K562 (cell line): ENCODE measurements at regions not wholly inside any gene's neighbourhood (a gene's known extent, or its start where the extent isn't known, plus 50 kb on each side); places are given as distances from the start of the nearest gene placed in this dataset.

Experiments
- ATAC-seq: fragments of 200-7000 bp; cut with Tn5 transposase; 3 replicates; pipeline ENCODE4 v1.9.1; 2020; ENCODE audit warnings: moderate library complexity
- BruUV-seq: library from RNA; stranded (reverse); fragments of 400-500 nt; replicated peaks from 2 replicates; lab custom pipeline; 2021; lab: Mats Ljungman, UMichigan
- CTCF ChIA-PET: fragments of 300-600 bp; formaldehyde crosslinking; extraction: SDS; loops from one replicate; lab custom pipeline; 2021; ENCODE audit warnings: low intra/inter-chr PET ratio; lab: Yijun Ruan, JAX
- POLR2A ChIA-PET: fragments of 300-600, 350-650 bp; sonication (Branson Sonifier 250); formaldehyde crosslinking; extraction: SDS; loops from one replicate; lab custom pipeline; 2021; ENCODE audit warnings: antibody characterized with exemption, inconsistent platforms; lab: Yijun Ruan, JAX
- DNase-seq, 4 experiments: peaks; one replicate each; pipeline versions ENCODE4 v3.0.0 to v3.0.0-alpha.2; 2011 to 2018; ENCODE audit warnings: low spot score in 3 of 4, mixed read lengths in 3 of 4; ENCODE audit errors: extremely low read depth in 1 of 4
- FAIRE-seq: peaks from 2 replicates; lab custom pipeline; 2011; peaks lifted over from hg19 to GRCh38; lab: Jason Lieb, UNC
- H2AFZ ChIP-seq: 2 replicates; pipeline ENCODE4 v1.6.0; 2011; ENCODE audit warnings: low read depth, low read length, control low read depth, inconsistent platforms
- H3K27ac ChIP-seq: fragments of 200-600 bp; 3 replicates; pipeline ENCODE4 v1.8.0; 2011; ENCODE audit warnings: low read depth, mild to moderate bottlenecking, control low read depth, inconsistent platforms, low read length, moderate library complexity, mixed read lengths; ENCODE audit errors: extremely low read depth
- H3K27me3 ChIP-seq, 2 experiments: fragments of 300-600 bp in 1 of 2; 2 replicates in 1 of 2; 3 replicates in 1 of 2; pipeline versions ENCODE4 v1.6.0 to v1.8.0; 2011; ENCODE audit warnings: inconsistent platforms in 2 of 2, low read length in 2 of 2, mild to moderate bottlenecking in 1 of 2, mixed read lengths in 1 of 2, moderate library complexity in 1 of 2; ENCODE audit not compliant: control insufficient read depth in 2 of 2, insufficient read depth in 2 of 2
- H3K36me3 ChIP-seq: fragments of 300-600 bp; 3 replicates; pipeline ENCODE4 v1.8.0; 2011; ENCODE audit warnings: mild to moderate bottlenecking, low read length, inconsistent platforms; ENCODE audit not compliant: control insufficient read depth, insufficient read depth
- H3K4me1 ChIP-seq, 2 experiments: fragments of 200-600 bp in 1 of 2; replicated peaks in 1 of 2; 2 replicates in 1 of 2; 3 replicates in 1 of 2; pipeline versions ENCODE4 v1.5.1 to v1.8.0; 2011; ENCODE audit warnings: inconsistent platforms in 2 of 2, low read length in 2 of 2, mild to moderate bottlenecking in 1 of 2, mixed read lengths in 1 of 2, moderate library complexity in 1 of 2; ENCODE audit not compliant: control insufficient read depth in 2 of 2, insufficient read depth in 2 of 2
- H3K4me2 ChIP-seq: 2 replicates; pipeline ENCODE4 v1.6.1; 2011; ENCODE audit warnings: low read length, control low read depth, inconsistent platforms, mixed read lengths; ENCODE audit not compliant: insufficient read depth
- H3K4me3 ChIP-seq: fragments of 200-600 bp; sonication (generic), shearing (Covaris generic); 2 replicates; pipeline ENCODE4 v1.5.1; 2016; ENCODE audit warnings: control low read depth, inconsistent platforms
- H3K79me2 ChIP-seq: fragments of 200-600 bp; 3 replicates; pipeline ENCODE4 v1.8.0; 2011; ENCODE audit warnings: low read length, inconsistent platforms; ENCODE audit not compliant: control insufficient read depth, insufficient read depth
- H3K9ac ChIP-seq, 2 experiments: 2 replicates each; pipeline versions ENCODE4 v1.6.0 to v1.6.1; 2011; ENCODE audit warnings: low read depth in 2 of 2, low read length in 2 of 2, control low read depth in 1 of 2, inconsistent platforms in 1 of 2, mild to moderate bottlenecking in 1 of 2, mixed read lengths in 1 of 2; ENCODE audit not compliant: insufficient read depth in 1 of 2
- H3K9me1 ChIP-seq: one replicate; pipeline ENCODE4 v1.6.0; 2011; ENCODE audit warnings: inconsistent platforms, mild to moderate bottlenecking, low read length, moderate library complexity; ENCODE audit not compliant: control insufficient read depth, insufficient read depth
- H3K9me3 ChIP-seq: replicated peaks from 2 replicates; pipeline ENCODE4 v1.5.1; 2011; ENCODE audit warnings: low read depth, low read length, inconsistent platforms; ENCODE audit not compliant: control insufficient read depth, insufficient read depth
- H4K20me1 ChIP-seq: replicated peaks from 2 replicates; pipeline ENCODE4 v1.6.1; 2011; ENCODE audit warnings: low read length, inconsistent platforms, mixed read lengths; ENCODE audit not compliant: control insufficient read depth, insufficient read depth
- ATF2 ChIP-seq: sonication (generic); formaldehyde crosslinking; IDR thresholded peaks from 2 replicates; pipeline ENCODE4 v1.8.1; 2022; ENCODE audit warnings: missing genetic modification reagents
- CBFB ChIP-seq: sonication (generic); formaldehyde crosslinking; IDR thresholded peaks from 2 replicates; pipeline ENCODE4 v1.4.0; 2020; ENCODE audit warnings: mild to moderate bottlenecking, missing genetic modification reagents
- DDX20 ChIP-seq: fragments of 450-650 bp; IDR thresholded peaks from 2 replicates; pipeline ENCODE4 v1.6.1; 2016; ENCODE audit warnings: missing genetic modification characterization, low read depth, mild to moderate bottlenecking, missing compliant biosample characterization, moderate library complexity
- ELF2 ChIP-seq: fragments of 250-450 bp; sonication (Bioruptor Pico); IDR thresholded peaks from 2 replicates; pipeline ENCODE4 v1.5.0; 2021; ENCODE audit warnings: mild to moderate bottlenecking
- GATAD2A ChIP-seq: fragments of 450-650 bp; IDR thresholded peaks from 2 replicates; pipeline ENCODE4 v1.6.1; 2017
- IFI16 ChIP-seq: fragments of 250-450 bp; sonication (Bioruptor Pico); IDR thresholded peaks from 2 replicates; pipeline ENCODE4 v2.1.2; 2022; ENCODE audit warnings: mild to moderate bottlenecking, inconsistent platforms
- NCOA1 ChIP-seq: fragments of 450-650 bp; IDR thresholded peaks from 2 replicates; pipeline ENCODE4 v1.6.1; 2016; ENCODE audit warnings: low read depth
- PML ChIP-seq: IDR thresholded peaks from 2 replicates; pipeline ENCODE4 v1.6.1; 2012; ENCODE audit warnings: low read length, inconsistent platforms
- POLR2AphosphoS2 ChIP-seq: IDR thresholded peaks from 2 replicates; pipeline ENCODE4 v1.6.1; 2012; ENCODE audit warnings: low read length, improper control_type of control experiment
- SIX5 ChIP-seq, 2 experiments: IDR thresholded peaks; 2 replicates each; pipeline ENCODE4 v1.6.1; 2011; ENCODE audit warnings: low read length in 2 of 2, borderline replicate concordance in 1 of 2, low read depth in 1 of 2, mild to moderate bottlenecking in 1 of 2, moderate library complexity in 1 of 2; ENCODE audit not compliant: insufficient read depth in 1 of 2
- TRIM25 ChIP-seq: fragments of 450-650 bp; IDR thresholded peaks from 2 replicates; pipeline ENCODE4 v1.7.0; 2016; ENCODE audit warnings: borderline replicate concordance
- ZBTB49 ChIP-seq: sonication (generic); formaldehyde crosslinking; IDR thresholded peaks from 2 replicates; pipeline ENCODE4 v1.8.0; 2022; ENCODE audit warnings: missing genetic modification reagents, mild to moderate bottlenecking, borderline replicate concordance
- ZBTB8A ChIP-seq: fragments of 450-650 bp; IDR thresholded peaks from 2 replicates; pipeline ENCODE4 v1.6.1; 2018; ENCODE audit warnings: mild to moderate bottlenecking, moderate library complexity; ENCODE audit not compliant: partially characterized antibody
- ZNF507 ChIP-seq: conservative IDR thresholded peaks from 2 replicates; pipeline ENCODE4 v1.6.1; 2017; ENCODE audit warnings: missing genetic modification characterization, missing compliant biosample characterization
- ZNF780A ChIP-seq: fragments of 250-450 bp; sonication (Bioruptor Pico); IDR thresholded peaks from 2 replicates; pipeline ENCODE4 v1.5.0; 2021; ENCODE audit warnings: mild to moderate bottlenecking
- WGBS: fragments of 100-300 bp; shearing (Covaris generic); methylation state at CpG from one replicate; pipeline ENCODE4 v1.1.6; 2016; ENCODE audit warnings: low coverage, mixed read lengths; ENCODE audit not compliant: insufficient coverage; ENCODE audit errors: missing lambda C conversion rate; 5-methylcytosine and 5-hydroxymethylcytosine counted together
- in situ Hi-C: fragments of 300-500 bp; cut with MboI; formaldehyde crosslinking; loops from 4 replicates; pipeline ENCODE4 v1.15.0; 2018; ENCODE audit warnings: inconsistent platforms, mixed read lengths
- intact Hi-C: fragments of 100-400 bp; cut with micrococcal nuclease; formaldehyde crosslinking; loops from 2 replicates; pipeline ENCODE4 v1.14.2; 2022

- TF ChIP-seq ZNF507 (no peak), DDX20 (tag) (no peak), PML (no peak), ZBTB49 (CRISPR knock-in tag) (no peak), GATAD2A (no peak), ZBTB8A (no peak), ZNF780A (CRISPR knock-in tag) (no peak), CBFB (no peak), SIX5 (IDR thresholded peaks at IDR 0.05; ENCODE audit: borderline replicate concordance in 1 of 2, insufficient read depth in 1 of 2, low read depth in 1 of 2, low read length in 2 of 2) (no peak), NCOA1 (no peak), ELF2 (CRISPR knock-in tag) (no peak), ATF2 (CRISPR knock-in tag) (no peak), IFI16 (CRISPR knock-in tag) (no peak), TRIM25 (no peak), POLR2AphosphoS2 (no peak)
- H2AFZ ChIP-seq: no peak overlapping the region
- no TSS peak for BruUV-seq
- H3K79me2 ChIP-seq: no peaks in the 10 kb centered on the region
- H3K36me3 ChIP-seq: no peaks in the 10 kb centered on the region
- no peak for FAIRE-seq
- no peak overlapping the region for H3K9ac ChIP-seq
- H3K27me3 ChIP-seq: no peaks in the 10 kb centered on the region
- CTCF ChIA-PET: no interaction called here
- no peak overlapping the region for H3K4me3 ChIP-seq
- H3K4me1 ChIP-seq: no peaks in the 10 kb centered on the region
- H3K4me2 ChIP-seq: no peak overlapping the region
- WGBS: 0% methylated on average over 3 of the region's 3 CpGs
- H3K9me1 ChIP-seq: no peaks in the 10 kb centered on the region
- no peak for DNase-seq
- POLR2A ChIA-PET: no interaction called here
- no peak for ATAC-seq
- in situ Hi-C loops: no loop called here
- no peaks in the 10 kb centered on the region for H4K20me1 ChIP-seq
- intact Hi-C loops: no loop called here
- H3K9me3 ChIP-seq: no peaks in the 10 kb centered on the region
- no peak overlapping the region for H3K27ac ChIP-seq
Observed at GRCh38 chr11:26084313-26084712, 247.6 kb upstream of the ANO3 start.
